ENCODE measurements at regions not wholly inside any gene's neighbourhood (a gene's known extent, or its start where the extent isn't known, plus 50 kb on each side); places are given as distances from the start of the nearest gene placed in this dataset.

GRCh38 chr12:75820848-75821578 lies 210.6 kb downstream of the PHLDA1 start:
- in situ Hi-C loops (cut with HindIII; ENCODE audit: extremely low pct_ligation_motif_present, low pct_unique_long_range_greater_than_20kb) (no loop called here), intact Hi-C loops (cut with micrococcal nuclease; ENCODE audit: unreplicated experiment) (no loop called here)
- no peak for ATAC-seq
- Histone ChIP-seq H3K27ac (ENCODE audit: extremely low read length, insufficient read depth, low read length) (no peak overlapping the region), H3K9ac (ENCODE audit: insufficient read depth, low read depth, low read length) (no peak overlapping the region), H3K79me2 (ENCODE audit: insufficient read depth, low read length) (no peaks in the 10 kb centered on the region), H3K4me2 (ENCODE audit: low read depth, low read length) (no peak overlapping the region), H3K9me3 (ENCODE audit: low read length) (no peaks in the 10 kb centered on the region), H3K4me1 (ENCODE audit: insufficient read depth, low read length) (peaks cover 15% of the 10 kb centered on the region), H4K20me1 (ENCODE audit: insufficient read depth, low read length) (no peaks in the 10 kb centered on the region), H3K4me3 (replicated peaks in 1 of 3; ENCODE audit: insufficient read depth in 1 of 3, low read depth in 2 of 3, low read length in 3 of 3) (no peak overlapping the region), H2AFZ (ENCODE audit: low read length) (no peak overlapping the region), H3K27me3 (ENCODE audit: control insufficient read depth in 1 of 2, insufficient read depth in 2 of 2, low read length in 2 of 2) (peaks cover 0 to 1% of the 10 kb centered on the region in 2 experiments; a peak in 1 of 5 replicates), H3K36me3 (replicated peaks in 1 of 2; ENCODE audit: control insufficient read depth in 1 of 2, insufficient read depth in 2 of 2, low read length in 2 of 2) (no peaks in the 10 kb centered on the region; a peak in 1 of 5 replicates)
- FAIRE-seq, result no peak
- WGBS (ENCODE audit: low lambda C conversion rate), result 96% methylated on average over 10 of the region's 10 CpGs
- DNase-seq (ENCODE audit: low spot score), result no peak
- ChIA-PET POLR2A (no interaction called here), CTCF (ENCODE audit: low intra/inter-chr PET ratio, low total read pairs) (no interaction called here)
- no TSS peak for BruUV-seq (replicated peaks)
- TF ChIP-seq ZNF720 (CRISPR knock-in tag; IDR thresholded peaks at IDR 0.05) (no peak), ZXDC (CRISPR knock-in tag; IDR thresholded peaks at IDR 0.05) (no peak), THAP11 (CRISPR knock-in tag; IDR thresholded peaks at IDR 0.05) (no peak), ZNF460 (CRISPR knock-in tag; IDR thresholded peaks at IDR 0.05; ENCODE audit: borderline replicate concordance) (no peak), RBAK (CRISPR knock-in tag; IDR thresholded peaks at IDR 0.05) (no peak), ZHX2 (IDR thresholded peaks at IDR 0.05; ENCODE audit: low read depth) (no peak), ZHX2 (CRISPR knock-in tag; IDR thresholded peaks at IDR 0.05; ENCODE audit: borderline replicate concordance) (no peak), JUNB (CRISPR knock-in tag; IDR thresholded peaks at IDR 0.05; ENCODE audit: borderline replicate concordance) (no peak), TBL1XR1 (IDR thresholded peaks at IDR 0.05; ENCODE audit: borderline replicate concordance, low read length, partially characterized antibody) (no peak), YEATS2 (CRISPR knock-in tag; IDR thresholded peaks at IDR 0.05; ENCODE audit: borderline replicate concordance) (no peak), HNF4G (IDR thresholded peaks at IDR 0.05; ENCODE audit: borderline replicate concordance, low read depth, low read length) (no peak), HNF4G (CRISPR knock-in tag; IDR thresholded peaks at IDR 0.05; ENCODE audit: borderline replicate concordance, low read depth) (no peak), ZNF709 (CRISPR knock-in tag; IDR thresholded peaks at IDR 0.05) (no peak), ZNF839 (CRISPR knock-in tag; IDR thresholded peaks at IDR 0.05; ENCODE audit: borderline replicate concordance) (no peak), DDIT3 (CRISPR knock-in tag; IDR thresholded peaks at IDR 0.05) (no peak), ZNF10 (CRISPR knock-in tag; IDR thresholded peaks at IDR 0.05; ENCODE audit: borderline replicate concordance, low read depth) (no peak), ZNF790 (CRISPR knock-in tag; IDR thresholded peaks at IDR 0.05; ENCODE audit: borderline replicate concordance) (no peak)
